Upper lobe of left lung (tissue), 6 donors: ENCODE measurements at regions not wholly inside any gene's neighbourhood (a gene's known extent, or its start where the extent isn't known, plus 50 kb on each side); places are given as distances from the start of the nearest gene placed in this dataset.

Experiments used
- ATAC-seq, 2 donors: fragments of 200-7000 bp; cut with Tn5 transposase; one replicate each; pipeline ENCODE4 v1.9.1; 2022; ENCODE audit warnings: mild to moderate bottlenecking in 2 of 2, moderate library complexity in 2 of 2; ENCODE audit not compliant: low FRiP score in 2 of 2
- DNase-seq, 2 donors: peaks; one replicate each; pipeline ENCODE4 v3.0.0-alpha.2; 2019 to 2020
- H3K27ac ChIP-seq, 4 donors: fragments of 200-600 bp; sonication (generic); one replicate each; pipeline ENCODE4 v1.5.1; 2016 to 2019
- H3K27me3 ChIP-seq, 4 donors: fragments of 200-600 bp; sonication (generic); one replicate each; pipeline ENCODE4 v1.5.1; 2017 to 2019
- H3K36me3 ChIP-seq, 4 donors: fragments of 200-600 bp; sonication (generic); one replicate each; pipeline ENCODE4 v1.5.1; 2016 to 2019
- H3K4me1 ChIP-seq, 4 donors: fragments of 200-600 bp; sonication (generic); one replicate each; pipeline ENCODE4 v1.5.1; 2018 to 2019
- H3K4me3 ChIP-seq, 4 donors: fragments of 200-600 bp; sonication (generic); one replicate each; pipeline ENCODE4 v1.5.1; 2017 to 2019; ENCODE audit warnings: mild to moderate bottlenecking in 2 of 4, moderate library complexity in 1 of 4
- H3K9me3 ChIP-seq, 4 donors: fragments of 200-600 bp; sonication (generic); one replicate each; pipeline ENCODE4 v1.5.1; 2018 to 2019
- CTCF ChIP-seq, 6 experiments: fragments of 450-650 bp in 4 of 6; fragments of 200-600 bp in 2 of 6; sonication (generic) in 2 of 6; IDR thresholded peaks; one replicate each; pipeline ENCODE4 v1.5.1; 2016 to 2019; ENCODE audit warnings: antibody characterized with exemption in 6 of 6
- EP300 ChIP-seq, 4 donors: sonication (generic); formaldehyde crosslinking; IDR thresholded peaks; one replicate each; pipeline ENCODE4 v1.5.1; 2017; ENCODE audit warnings: antibody characterized with exemption in 4 of 4, control low read depth in 2 of 4
- POLR2A ChIP-seq, 4 donors: fragments of 450-650 bp; IDR thresholded peaks; one replicate each; pipeline ENCODE4 v1.5.1; 2016 to 2017; ENCODE audit warnings: antibody characterized with exemption in 4 of 4, mild to moderate bottlenecking in 2 of 4
- POLR2AphosphoS5 ChIP-seq, 2 donors: sonication (generic); formaldehyde crosslinking; IDR thresholded peaks; one replicate each; pipeline ENCODE4 v1.5.1; 2017; ENCODE audit warnings: antibody characterized with exemption in 2 of 2
- WGBS, 2 donors: methylation state at CpG; one replicate each; pipeline ENCODE4 v1.1.5; 2017 to 2018; 5-methylcytosine and 5-hydroxymethylcytosine counted together
- donor health status: DM: no; HTN: no; CAD: no; lungs with moderate emphysema.
- donor health status: DM: no; HTN: yes; CAD: no; lungs with severe emphysema.

GRCh38 chr5:99089822-99090549 is 161.2 kb upstream of the CHD1 start:
- no peak for TF ChIP-seq POLR2A (IDR thresholded peaks at IDR 0.05)
- no peak for TF ChIP-seq CTCF (IDR thresholded peaks at IDR 0.05)
- TF ChIP-seq POLR2AphosphoS5 (IDR thresholded peaks at IDR 0.05): no peak
- no peak for TF ChIP-seq EP300 (IDR thresholded peaks at IDR 0.05)
- no peak for ATAC-seq
- Histone ChIP-seq H3K4me1 (no peaks in the 10 kb centered on the region), H3K4me3 (no peak overlapping the region), H3K27ac (no peak overlapping the region), H3K36me3 (no peaks in the 10 kb centered on the region), H3K27me3 (no peaks in the 10 kb centered on the region), H3K9me3 (no peaks in the 10 kb centered on the region)
- 96 to 98% methylated on average over 2 of the region's 2 CpGs for WGBS, 2 donors
- no peak for DNase-seq

- Histone ChIP-seq H3K9me3 (no peaks in the 10 kb centered on the region), H3K27ac (no peak overlapping the region), H3K4me1 (no peaks in the 10 kb centered on the region), H3K36me3 (no peaks in the 10 kb centered on the region), H3K27me3 (no peaks in the 10 kb centered on the region), H3K4me3 (no peak overlapping the region)
- no peak for TF ChIP-seq EP300 (IDR thresholded peaks at IDR 0.05)
- TF ChIP-seq POLR2AphosphoS5 (IDR thresholded peaks at IDR 0.05): no peak
- TF ChIP-seq POLR2A (IDR thresholded peaks at IDR 0.05): no peak
- ATAC-seq (no peak), DNase-seq (no peak)
- 74 to 75% methylated on average over 3 of the region's 3 CpGs for WGBS, 2 donors
These were observed 159.5 kb upstream of the CHD1 start for GRCh38 chr5:99088309-99088708.

- no peaks in the 10 kb centered on the region for H3K9me3 ChIP-seq
- H3K27me3 ChIP-seq: no peaks in the 10 kb centered on the region
- H3K36me3 ChIP-seq: no peaks in the 10 kb centered on the region
- ATAC-seq (no peak), DNase-seq (no peak)
- no peak overlapping the region for H3K4me3 ChIP-seq
- H3K4me1 ChIP-seq: no peaks in the 10 kb centered on the region
- TF ChIP-seq EP300 (IDR thresholded peaks at IDR 0.05) (no peak), POLR2AphosphoS5 (IDR thresholded peaks at IDR 0.05) (no peak)
- whole genome bisulfite sequencing, 2 donors: 71 to 91% methylated on average over 3 of the region's 3 CpGs
- H3K27ac ChIP-seq: no peak overlapping the region
These were observed 154.4 kb upstream of the CHD1 start for GRCh38 chr5:99083197-99083596.

GRCh38 chr5:99081711-99082110 is 152.9 kb upstream of the CHD1 start:
- no peaks in the 10 kb centered on the region for H3K27me3 ChIP-seq
- ATAC-seq (no peak), DNase-seq (no peak)
- no peaks in the 10 kb centered on the region for H3K36me3 ChIP-seq
- no peaks in the 10 kb centered on the region for H3K9me3 ChIP-seq
- no peaks in the 10 kb centered on the region for H3K4me1 ChIP-seq
- TF ChIP-seq POLR2AphosphoS5 (IDR thresholded peaks at IDR 0.05) (no peak), POLR2A (IDR thresholded peaks at IDR 0.05) (no peak), CTCF (IDR thresholded peaks at IDR 0.05) (no peak), EP300 (IDR thresholded peaks at IDR 0.05) (no peak)
- H3K4me3 ChIP-seq: no peak overlapping the region
- 83 to 85% methylated on average over 2 of the region's 2 CpGs for WGBS, 2 donors
- H3K27ac ChIP-seq: no peak overlapping the region

- H3K27me3 ChIP-seq: no peaks in the 10 kb centered on the region
- TF ChIP-seq POLR2AphosphoS5 (IDR thresholded peaks at IDR 0.05): no peak
- no peak for TF ChIP-seq EP300 (IDR thresholded peaks at IDR 0.05)
- no peak for TF ChIP-seq CTCF (IDR thresholded peaks at IDR 0.05)
- TF ChIP-seq POLR2A (IDR thresholded peaks at IDR 0.05): no peak
- ATAC-seq (no peak), DNase-seq (no peak)
- 72 to 81% methylated on average over 4 of the region's 4 CpGs for WGBS, 2 donors
- no peak overlapping the region for H3K27ac ChIP-seq
- H3K36me3 ChIP-seq: no peaks in the 10 kb centered on the region
- H3K9me3 ChIP-seq: no peaks in the 10 kb centered on the region
- no peak overlapping the region for H3K4me3 ChIP-seq
- no peaks in the 10 kb centered on the region for H3K4me1 ChIP-seq
These were observed 148.2 kb upstream of the CHD1 start for GRCh38 chr5:99076723-99077640.
